OCI-LY3 (cell line): ENCODE measurements at regions not wholly inside any gene's neighbourhood (a gene's known extent, or its start where the extent isn't known, plus 50 kb on each side); places are given as distances from the start of the nearest gene placed in this dataset.

Experiments used
- H2AFZ ChIP-seq: fragments of 200-600, 300-600 bp; shearing (Covaris generic); 2 replicates; pipeline ENCODE4 v1.6.0; 2014; ENCODE audit warnings: antibody characterized with exemption, low read depth, low read length
- H3K27ac ChIP-seq: fragments of 200-600, 300-600 bp; sonication (generic); 2 replicates; pipeline ENCODE4 v1.5.1; 2014; ENCODE audit warnings: mild to moderate bottlenecking, low read length, moderate library complexity, mixed read lengths
- H3K27me3 ChIP-seq: fragments of 200-600, 300-600 bp; sonication (generic); 2 replicates; pipeline ENCODE4 v1.6.1; 2014; ENCODE audit warnings: low read depth, low read length, mixed read lengths
- H3K36me3 ChIP-seq: fragments of 200-600, 300-600 bp; sonication (generic); replicated peaks from 2 replicates; pipeline ENCODE3; 2014; ENCODE audit warnings: low read depth, low read length, mixed read lengths
- H3K4me1 ChIP-seq: fragments of 300-600, 200-600 bp; sonication (generic); 2 replicates; pipeline ENCODE4 v1.6.1; 2014; ENCODE audit warnings: low read length, mixed read lengths
- H3K4me2 ChIP-seq: fragments of 200-600, 300-600 bp; sonication (generic); 2 replicates; pipeline ENCODE4 v1.6.1; 2014; ENCODE audit warnings: low read length, mixed read lengths
- H3K4me3 ChIP-seq: fragments of 300-600, 200-600 bp; sonication (generic); 2 replicates; pipeline ENCODE4 v1.5.1; 2014; ENCODE audit warnings: antibody characterized with exemption, mild to moderate bottlenecking, low read length, moderate library complexity
- H3K79me2 ChIP-seq: fragments of 300-600, 200-600 bp; shearing (Covaris generic); 2 replicates; pipeline ENCODE4 v1.6.1; 2014; ENCODE audit warnings: mild to moderate bottlenecking, low read length, mixed read lengths
- H3K9ac ChIP-seq: fragments of 300-600, 200-600 bp; shearing (Covaris generic); 2 replicates; pipeline ENCODE4 v1.6.0; 2014; ENCODE audit warnings: mild to moderate bottlenecking, low read length, moderate library complexity
- H3K9me3 ChIP-seq: fragments of 200-600, 300-600 bp; shearing (Covaris generic); 2 replicates; pipeline ENCODE4 v1.6.1; 2014; ENCODE audit warnings: low read length, mixed read lengths; ENCODE audit not compliant: insufficient read depth
- H4K20me1 ChIP-seq: fragments of 200-600, 300-600 bp; sonication (generic); 2 replicates; pipeline ENCODE4 v1.6.1; 2016; ENCODE audit warnings: low read length, mixed read lengths; ENCODE audit not compliant: insufficient read depth
- EZH2phosphoT487 ChIP-seq: fragments of 200-600 bp; shearing (Covaris generic); IDR thresholded peaks from 2 replicates; pipeline ENCODE4 v1.6.1; 2018; ENCODE audit warnings: antibody characterized with exemption, mixed run types, low read depth
- TF ChIP-seq, protein P1 (sequence below): fragments of 200-600, 300-600 bp; sonication (generic); IDR thresholded peaks from 2 replicates; pipeline ENCODE4 v1.5.1; 2014; ENCODE audit warnings: antibody characterized with exemption, low read length, low read depth

- no peak overlapping the region for H3K4me3 ChIP-seq
- no peaks in the 10 kb centered on the region for H3K9me3 ChIP-seq
- no peak overlapping the region for H3K9ac ChIP-seq
- H3K4me1 ChIP-seq = no peaks in the 10 kb centered on the region
- TF ChIP-seq, protein P1, sequence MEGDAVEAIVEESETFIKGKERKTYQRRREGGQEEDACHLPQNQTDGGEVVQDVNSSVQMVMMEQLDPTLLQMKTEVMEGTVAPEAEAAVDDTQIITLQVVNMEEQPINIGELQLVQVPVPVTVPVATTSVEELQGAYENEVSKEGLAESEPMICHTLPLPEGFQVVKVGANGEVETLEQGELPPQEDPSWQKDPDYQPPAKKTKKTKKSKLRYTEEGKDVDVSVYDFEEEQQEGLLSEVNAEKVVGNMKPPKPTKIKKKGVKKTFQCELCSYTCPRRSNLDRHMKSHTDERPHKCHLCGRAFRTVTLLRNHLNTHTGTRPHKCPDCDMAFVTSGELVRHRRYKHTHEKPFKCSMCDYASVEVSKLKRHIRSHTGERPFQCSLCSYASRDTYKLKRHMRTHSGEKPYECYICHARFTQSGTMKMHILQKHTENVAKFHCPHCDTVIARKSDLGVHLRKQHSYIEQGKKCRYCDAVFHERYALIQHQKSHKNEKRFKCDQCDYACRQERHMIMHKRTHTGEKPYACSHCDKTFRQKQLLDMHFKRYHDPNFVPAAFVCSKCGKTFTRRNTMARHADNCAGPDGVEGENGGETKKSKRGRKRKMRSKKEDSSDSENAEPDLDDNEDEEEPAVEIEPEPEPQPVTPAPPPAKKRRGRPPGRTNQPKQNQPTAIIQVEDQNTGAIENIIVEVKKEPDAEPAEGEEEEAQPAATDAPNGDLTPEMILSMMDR = no peak
- no peak for TF ChIP-seq EZH2phosphoT487
- H3K79me2 ChIP-seq = no peaks in the 10 kb centered on the region
- H4K20me1 ChIP-seq = no peaks in the 10 kb centered on the region
- H3K4me2 ChIP-seq = no peak overlapping the region
- no peak overlapping the region for H2AFZ ChIP-seq
- no peaks in the 10 kb centered on the region for H3K27me3 ChIP-seq
- no peaks in the 10 kb centered on the region for H3K36me3 ChIP-seq
- H3K27ac ChIP-seq = no peak overlapping the region
Observed at GRCh38 chr6:98529364-98529763, 305.0 kb upstream of the POU3F2 start.

DNA sequence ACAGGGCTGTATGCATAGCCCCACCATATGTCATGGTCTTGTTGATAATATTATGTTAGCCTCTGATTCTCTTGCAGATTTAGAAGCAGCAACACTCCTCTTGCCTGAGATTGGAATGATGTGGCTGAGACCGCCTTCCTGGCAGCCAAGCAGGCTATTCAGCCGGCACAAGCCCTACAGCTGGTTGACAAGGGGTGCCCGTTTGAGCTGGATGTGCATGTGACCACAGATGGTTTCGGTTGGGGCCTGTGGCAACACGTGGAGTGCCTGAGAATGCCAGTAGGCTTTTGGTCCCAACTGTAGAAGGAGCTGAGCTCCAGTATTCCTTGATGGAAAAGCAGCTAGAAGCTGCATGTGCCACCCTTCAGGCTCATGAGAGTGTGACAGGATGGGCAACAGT lies 303.6 kb upstream of the POU3F2 start:
- H3K79me2 ChIP-seq = no peaks in the 10 kb centered on the region
- no peaks in the 10 kb centered on the region for H3K4me1 ChIP-seq
- no peak overlapping the region for H3K4me2 ChIP-seq
- H3K9ac ChIP-seq = no peak overlapping the region
- no peaks in the 10 kb centered on the region for H3K36me3 ChIP-seq
- no peaks in the 10 kb centered on the region for H3K9me3 ChIP-seq
- H4K20me1 ChIP-seq = no peaks in the 10 kb centered on the region
- no peak overlapping the region for H2AFZ ChIP-seq
- H3K4me3 ChIP-seq = no peak overlapping the region
- no peak for TF ChIP-seq EZH2phosphoT487
- TF ChIP-seq, protein P1 = no peak
- H3K27ac ChIP-seq = no peak overlapping the region
- no peaks in the 10 kb centered on the region for H3K27me3 ChIP-seq

- no peaks in the 10 kb centered on the region for H4K20me1 ChIP-seq
- no peak overlapping the region for H2AFZ ChIP-seq
- no peak overlapping the region for H3K9ac ChIP-seq
- TF ChIP-seq, protein P1 = no peak
- TF ChIP-seq EZH2phosphoT487 = no peak
- H3K27me3 ChIP-seq = no peaks in the 10 kb centered on the region
- H3K9me3 ChIP-seq = no peaks in the 10 kb centered on the region
- H3K36me3 ChIP-seq = no peaks in the 10 kb centered on the region
- H3K4me1 ChIP-seq = no peaks in the 10 kb centered on the region
- H3K79me2 ChIP-seq = no peaks in the 10 kb centered on the region
- no peak overlapping the region for H3K27ac ChIP-seq
- H3K4me2 ChIP-seq = no peak overlapping the region
- no peak overlapping the region for H3K4me3 ChIP-seq
Observed at GRCh38 chr6:98532004-98532403, 302.4 kb upstream of the POU3F2 start.

DNA sequence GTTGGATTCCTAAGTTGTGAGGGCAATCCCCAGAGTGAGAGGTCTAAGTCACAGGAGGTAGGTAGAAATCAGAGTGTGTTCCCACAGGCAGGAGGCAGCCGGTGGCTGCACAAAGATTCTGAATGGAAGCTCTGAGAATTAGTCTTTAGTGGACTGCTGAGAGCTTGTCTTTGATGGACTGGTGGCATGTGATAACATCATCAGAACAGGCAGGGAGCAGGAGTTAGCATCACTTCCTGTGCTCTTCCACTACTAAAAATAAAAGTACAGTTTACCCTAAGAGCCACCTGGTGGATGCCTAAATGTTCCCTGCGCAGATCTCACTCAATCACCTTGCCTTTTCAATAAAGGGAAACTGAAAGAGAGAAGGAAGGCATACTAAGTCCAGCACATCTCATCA lies 294.6 kb upstream of the POU3F2 start:
- Histone ChIP-seq H3K79me2 (no peaks in the 10 kb centered on the region), H3K4me1 (no peaks in the 10 kb centered on the region), H3K27ac (no peak overlapping the region), H3K4me2 (no peak overlapping the region), H4K20me1 (no peaks in the 10 kb centered on the region), H3K9ac (no peak overlapping the region), H3K27me3 (no peaks in the 10 kb centered on the region), H2AFZ (peak overlapping the region; percentile 17; the same call in 1 of the 2 replicates), H3K9me3 (no peaks in the 10 kb centered on the region), H3K4me3 (no peak overlapping the region), H3K36me3 (no peaks in the 10 kb centered on the region)
- TF ChIP-seq EZH2phosphoT487 = no peak
- TF ChIP-seq, protein P1 = peak; percentile 20
